HCT116 (cell line): ENCODE measurements at regions not wholly inside any gene's neighbourhood (a gene's known extent, or its start where the extent isn't known, plus 50 kb on each side); places are given as distances from the start of the nearest gene placed in this dataset.

Source experiments
- CBX3 ChIP-seq: IDR thresholded peaks from 2 replicates; pipeline ENCODE4 v1.6.1; 2012; ENCODE audit warnings: low read depth
- CEBPB ChIP-seq: IDR thresholded peaks from 2 replicates; pipeline ENCODE4 v1.6.1; 2012; ENCODE audit warnings: low read depth
- CTCF ChIP-seq, 3 experiments: fragments of 200-600 bp in 1 of 3; sonication (generic) in 1 of 3; IDR thresholded peaks in 2 of 3; conservative IDR thresholded peaks in 1 of 3; 2 replicates each; pipeline ENCODE4 v1.5.1; 2012 to 2017; ENCODE audit warnings: low read depth in 2 of 3, low read length in 2 of 3, antibody characterized with exemption in 1 of 3, borderline replicate concordance in 1 of 3, control low read depth in 1 of 3, mild to moderate bottlenecking in 1 of 3, mixed read lengths in 1 of 3, mixed run types in 1 of 3, moderate library complexity in 1 of 3; ENCODE audit not compliant: insufficient read depth in 1 of 3
- EGR1 ChIP-seq: IDR thresholded peaks from 2 replicates; pipeline ENCODE4 v1.6.1; 2012; ENCODE audit warnings: low read depth
- EZH2 ChIP-seq: fragments of 200-600 bp; sonication (generic); IDR thresholded peaks from 2 replicates; pipeline ENCODE4 v1.6.1; 2017; ENCODE audit warnings: antibody characterized with exemption, mixed run types
- EZH2phosphoT487 ChIP-seq: fragments of 200-600 bp; IDR thresholded peaks from 2 replicates; pipeline ENCODE4 v1.6.1; 2018; ENCODE audit warnings: antibody characterized with exemption, borderline replicate concordance
- JUND ChIP-seq: IDR thresholded peaks from 2 replicates; pipeline ENCODE4 v1.6.1; 2012
- MAX ChIP-seq: IDR thresholded peaks from 2 replicates; pipeline ENCODE4 v1.6.1; 2012
- POLR2A ChIP-seq: IDR thresholded peaks from 2 replicates; pipeline ENCODE4 v1.7.0; 2011; ENCODE audit warnings: borderline replicate concordance; ENCODE audit not compliant: insufficient read depth, insufficient read length; ENCODE audit errors: extremely low read depth
- POLR2AphosphoS5 ChIP-seq: IDR thresholded peaks from 2 replicates; pipeline ENCODE4 v1.6.1; 2011; ENCODE audit warnings: mild to moderate bottlenecking, low read depth, low read length, moderate library complexity
- RAD21 ChIP-seq: IDR thresholded peaks from 2 replicates; pipeline ENCODE4 v1.6.1; 2012; ENCODE audit warnings: low read depth, mild to moderate bottlenecking
- SIN3A ChIP-seq: IDR thresholded peaks from 2 replicates; pipeline ENCODE4 v1.6.1; 2012; ENCODE audit warnings: low read depth
- YY1 ChIP-seq: IDR thresholded peaks from 2 replicates; pipeline ENCODE4 v1.6.1; 2011; ENCODE audit warnings: low read length, low read depth, moderate library complexity, mild to moderate bottlenecking; ENCODE audit not compliant: insufficient replicate concordance; ENCODE audit errors: extremely low read depth
- ZNF274 ChIP-seq: fragments of 200-500 bp; sonication (Bioruptor generic); IDR thresholded peaks from 2 replicates; pipeline ENCODE4 v1.6.1; 2014; ENCODE audit warnings: mild to moderate bottlenecking, low read depth, low read length, inconsistent platforms

- no peak for TF ChIP-seq YY1
- TF ChIP-seq SIN3A = no peak
- TF ChIP-seq EZH2phosphoT487 = no peak
- no peak for TF ChIP-seq CTCF (IDR thresholded peaks at IDR 0.05 in 2 of 3, conservative IDR thresholded peaks at IDR 0.05 in 1 of 3; ENCODE audit: borderline replicate concordance in 1 of 3, insufficient read depth in 1 of 3, low read depth in 2 of 3, low read length in 2 of 3)
- TF ChIP-seq RAD21 = no peak
- TF ChIP-seq EGR1 = no peak
- TF ChIP-seq EZH2 = no peak
- no peak for TF ChIP-seq ZNF274
- no peak for TF ChIP-seq POLR2A
- TF ChIP-seq MAX = no peak
- TF ChIP-seq JUND = no peak
- TF ChIP-seq POLR2AphosphoS5 = no peak
- TF ChIP-seq CBX3 = no peak
- no peak for TF ChIP-seq CEBPB
Measured at GRCh38 chr3:5304188-5304587, 116.7 kb downstream of the EDEM1 start.
